Chondrocyte (in vitro differentiated cells): ENCODE measurements at regions not wholly inside any gene's neighbourhood (a gene's known extent, or its start where the extent isn't known, plus 50 kb on each side); places are given as distances from the start of the nearest gene placed in this dataset.
"Not testable (repeated sequence)": the region's sequence is repeated elsewhere in the genome, so short reads cannot be mapped to it uniquely, and the experiment has no call there.

Experiments
- DNase-seq: peaks from one replicate; pipeline ENCODE4 v3.0.0; 2021; ENCODE audit warnings: mixed read lengths, low spot score
- H3K27ac Mint-ChIP-seq: one replicate; pipeline ENCODE4 v1.8.0; 2021; ENCODE audit warnings: mild to moderate bottlenecking, moderate library complexity, mixed read lengths; ENCODE audit not compliant: unreplicated experiment
- H3K27me3 Mint-ChIP-seq: 2 replicates; pipeline ENCODE4 v1.8.0; 2021; ENCODE audit warnings: low read depth, mixed read lengths
- H3K36me3 Mint-ChIP-seq: 2 replicates; pipeline ENCODE4 v1.8.0; 2021; ENCODE audit warnings: low read depth, mixed read lengths
- H3K4me1 Mint-ChIP-seq: 2 replicates; pipeline ENCODE4 v1.8.0; 2021; ENCODE audit warnings: low read depth, mild to moderate bottlenecking, mixed read lengths
- H3K4me3 Mint-ChIP-seq: one replicate; pipeline ENCODE4 v1.8.0; 2021; ENCODE audit warnings: mild to moderate bottlenecking, moderate library complexity, mixed read lengths; ENCODE audit not compliant: unreplicated experiment
- H3K9me3 Mint-ChIP-seq: 2 replicates; pipeline ENCODE4 v1.8.0; 2021; ENCODE audit warnings: low read depth, mixed read lengths
- CTCF ChIP-seq: fragments of 200-600 bp; sonication (generic); IDR thresholded peaks from 2 replicates; pipeline ENCODE4 v1.5.0; 2021; ENCODE audit warnings: antibody characterized with exemption, mild to moderate bottlenecking, moderate library complexity

- no peak overlapping the region for H3K4me3 Mint-ChIP-seq
- no peaks in the 10 kb centered on the region for H3K36me3 Mint-ChIP-seq
- no peak overlapping the region for H3K27ac Mint-ChIP-seq
- H3K9me3 Mint-ChIP-seq = peaks cover 22% of the 10 kb centered on the region
- no peaks in the 10 kb centered on the region for H3K27me3 Mint-ChIP-seq
- DNase-seq = no peak
- H3K4me1 Mint-ChIP-seq = no peaks in the 10 kb centered on the region
- no peak for TF ChIP-seq CTCF
Observed at GRCh38 chr12:126040307-126040706, 975.1 kb downstream of the AACS start.

- no peak for DNase-seq
- Mint-ChIP-seq H3K4me1 (no peaks in the 10 kb centered on the region), H3K4me3 (no peak overlapping the region), H3K27me3 (no peaks in the 10 kb centered on the region), H3K36me3 (no peaks in the 10 kb centered on the region), H3K27ac (no peak overlapping the region), H3K9me3 (peaks cover 37% of the 10 kb centered on the region)
- TF ChIP-seq CTCF = no peak
Observed at GRCh38 chr12:126042286-126042685, 977.1 kb downstream of the AACS start.

- H3K9me3 Mint-ChIP-seq = peaks cover 45% of the 10 kb centered on the region
- H3K4me3 Mint-ChIP-seq, H3K27ac Mint-ChIP-seq, H3K4me1 Mint-ChIP-seq, H3K36me3 Mint-ChIP-seq, H3K27me3 Mint-ChIP-seq, DNase-seq: not testable (repeated sequence)
Observed at GRCh38 chr12:126049501-126049900, 984.3 kb downstream of the AACS start.

- H3K27ac Mint-ChIP-seq = no peak overlapping the region
- no peaks in the 10 kb centered on the region for H3K36me3 Mint-ChIP-seq
- no peaks in the 10 kb centered on the region for H3K27me3 Mint-ChIP-seq
- H3K4me1 Mint-ChIP-seq = no peaks in the 10 kb centered on the region
- peaks cover 47% of the 10 kb centered on the region for H3K9me3 Mint-ChIP-seq
- DNase-seq = no peak
- TF ChIP-seq CTCF = no peak
- H3K4me3 Mint-ChIP-seq = no peak overlapping the region
Observed at GRCh38 chr12:126051611-126052107, 986.4 kb downstream of the AACS start.

GRCh38 chr12:126055521-126055920, 990.3 kb downstream of the AACS start:
- no peaks in the 10 kb centered on the region for H3K27me3 Mint-ChIP-seq
- no peak for TF ChIP-seq CTCF
- H3K27ac Mint-ChIP-seq = no peak overlapping the region
- no peak overlapping the region for H3K4me3 Mint-ChIP-seq
- H3K4me1 Mint-ChIP-seq = no peaks in the 10 kb centered on the region
- no peaks in the 10 kb centered on the region for H3K36me3 Mint-ChIP-seq
- no peak for DNase-seq
- peaks cover 35% of the 10 kb centered on the region for H3K9me3 Mint-ChIP-seq

GRCh38 chr12:126061777-126062176, 996.5 kb downstream of the AACS start:
- H3K9me3 Mint-ChIP-seq = peaks cover 25% of the 10 kb centered on the region
- H3K27me3 Mint-ChIP-seq = no peaks in the 10 kb centered on the region
- no peak overlapping the region for H3K27ac Mint-ChIP-seq
- no peak for DNase-seq
- H3K4me1 Mint-ChIP-seq = no peaks in the 10 kb centered on the region
- H3K4me3 Mint-ChIP-seq = no peak overlapping the region
- H3K36me3 Mint-ChIP-seq = no peaks in the 10 kb centered on the region
- TF ChIP-seq CTCF = no peak
